Neural cell (in vitro differentiated cells): ENCODE measurements at regions not wholly inside any gene's neighbourhood (a gene's known extent, or its start where the extent isn't known, plus 50 kb on each side); places are given as distances from the start of the nearest gene placed in this dataset.

Experiments
- CTCF ChIP-seq: fragments of 450-650 bp; IDR thresholded peaks from 2 replicates; pipeline ENCODE4 v1.5.1; 2014; ENCODE audit warnings: antibody characterized with exemption, mild to moderate bottlenecking, moderate library complexity; ENCODE audit not compliant: poor library complexity, severe bottlenecking
- EP300 ChIP-seq: fragments of 450-650 bp; conservative IDR thresholded peaks from 2 replicates; pipeline ENCODE4 v1.6.1; 2014; ENCODE audit warnings: antibody characterized with exemption, mild to moderate bottlenecking, moderate library complexity; ENCODE audit not compliant: poor library complexity, severe bottlenecking
- EZH2 ChIP-seq: fragments of 200-600, 300-800 bp; shearing (Covaris generic), sonication (generic); IDR thresholded peaks from 2 replicates; pipeline ENCODE4 v1.6.1; 2014; ENCODE audit warnings: antibody characterized with exemption, low read length, borderline replicate concordance, mild to moderate bottlenecking; ENCODE audit not compliant: insufficient read depth, poor library complexity, severe bottlenecking
- POLR2AphosphoS5 ChIP-seq: IDR thresholded peaks from 2 replicates; pipeline ENCODE4 v1.6.1; 2012
- REST ChIP-seq: IDR thresholded peaks from 2 replicates; pipeline ENCODE4 v1.6.1; 2012; ENCODE audit warnings: borderline replicate concordance
- TAF1 ChIP-seq: IDR thresholded peaks from 2 replicates; pipeline ENCODE4 v1.6.1; 2012; ENCODE audit warnings: low read depth

- no peak for TF ChIP-seq POLR2AphosphoS5
- no peak for TF ChIP-seq CTCF
- no peak for TF ChIP-seq TAF1
- TF ChIP-seq REST, result no peak
- no peak for TF ChIP-seq EZH2
- TF ChIP-seq EP300, result peak; percentile 71
Measured at GRCh38 chrX:8288590-8288989, 117.5 kb upstream of the VCX2 start.
